Esophagus muscularis mucosa (tissue), 4 donors: ENCODE measurements at regions not wholly inside any gene's neighbourhood (a gene's known extent, or its start where the extent isn't known, plus 50 kb on each side); places are given as distances from the start of the nearest gene placed in this dataset.

Experiments used
- DNase-seq: peaks from one replicate; pipeline ENCODE4 v3.0.0-alpha.2; 2017; ENCODE audit errors: extremely low spot score
- H3K27ac ChIP-seq, 4 donors: fragments of 200-600 bp; sonication (generic); replicated peaks in 1 of 4; 1 replicate in 3 of 4; 2 replicates in 1 of 4; pipeline ENCODE4 v1.5.1; 2016 to 2019; ENCODE audit warnings: mild to moderate bottlenecking in 1 of 4
- H3K27me3 ChIP-seq, 4 donors: fragments of 200-600 bp; sonication (generic); one replicate each; pipeline versions ENCODE4 v1.5.1 to v1.6.0; 2016 to 2019
- H3K36me3 ChIP-seq, 4 donors: fragments of 200-600 bp; sonication (generic); one replicate each; pipeline ENCODE4 v1.5.1; 2016 to 2019
- H3K4me1 ChIP-seq, 4 donors: fragments of 200-600 bp; sonication (generic); one replicate each; pipeline ENCODE4 v1.5.1; 2016 to 2019
- H3K4me3 ChIP-seq, 4 donors: fragments of 200-600 bp; sonication (generic); 1 replicate in 2 of 4; 2 replicates in 2 of 4; pipeline ENCODE4 v1.5.1; 2016 to 2019; ENCODE audit warnings: mild to moderate bottlenecking in 4 of 4, moderate library complexity in 1 of 4
- H3K9me3 ChIP-seq, 4 donors: fragments of 200-600 bp; sonication (generic); 1 replicate in 3 of 4; 2 replicates in 1 of 4; pipeline ENCODE4 v1.5.1; 2016 to 2019
- EP300 ChIP-seq: sonication (generic); formaldehyde crosslinking; IDR thresholded peaks from one replicate; pipeline ENCODE4 v1.6.1; 2017; ENCODE audit warnings: antibody characterized with exemption
- POLR2A ChIP-seq: fragments of 450-650 bp; IDR thresholded peaks from one replicate; pipeline ENCODE4 v1.6.1; 2017; ENCODE audit warnings: antibody characterized with exemption, moderate library complexity, mild to moderate bottlenecking, low read depth
- POLR2AphosphoS5 ChIP-seq, 2 donors: sonication (generic); formaldehyde crosslinking; IDR thresholded peaks; one replicate each; pipeline ENCODE4 v1.6.1; 2017; ENCODE audit warnings: antibody characterized with exemption in 2 of 2
- WGBS: methylation state at CpG from one replicate; pipeline ENCODE4 v1.1.5; 2018; 5-methylcytosine and 5-hydroxymethylcytosine counted together
- intact Hi-C: fragments of 100-400 bp; cut with DNase I; formaldehyde crosslinking; loops from one replicate; pipeline ENCODE4 v1.15.1; 2023
- TF ChIP-seq, protein P1 (sequence below), 3 experiments: fragments of 200-600 bp in 2 of 3; fragments of 450-650 bp in 1 of 3; sonication (generic) in 2 of 3; IDR thresholded peaks; one replicate each; pipeline ENCODE4 v1.5.1; 2017 to 2019; ENCODE audit warnings: antibody characterized with exemption in 3 of 3, mild to moderate bottlenecking in 2 of 3, moderate library complexity in 1 of 3

DNA sequence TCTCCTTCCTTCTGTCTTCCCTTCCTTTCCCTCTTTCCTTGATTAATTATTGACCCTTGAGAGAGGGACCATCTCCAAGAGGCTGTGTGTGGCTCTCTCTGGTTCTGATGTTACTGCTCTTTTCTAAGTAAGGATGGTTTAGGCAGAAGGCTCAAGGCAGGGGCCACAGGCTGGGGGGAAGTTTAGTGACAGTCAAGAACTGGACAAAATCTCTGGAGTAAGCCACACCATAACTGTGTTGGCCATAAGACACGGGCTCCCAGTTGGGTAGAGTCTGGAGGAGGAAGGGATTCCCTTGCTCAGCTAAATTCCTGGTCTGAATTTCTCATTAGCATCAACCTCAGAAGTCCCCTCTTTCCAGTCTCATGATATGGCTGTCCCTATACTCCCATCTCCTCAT is 74.7 kb downstream of the BUD13 start:
- peaks cover 0 to 17% (median 0%) of the 10 kb centered on the region in 4 donors for H3K27me3 ChIP-seq
- no peaks in the 10 kb centered on the region for H3K36me3 ChIP-seq
- H3K9me3 ChIP-seq = no peaks in the 10 kb centered on the region
- no peak overlapping the region for H3K27ac ChIP-seq
- DNase-seq = peak; percentile 66
- TF ChIP-seq, protein P1, sequence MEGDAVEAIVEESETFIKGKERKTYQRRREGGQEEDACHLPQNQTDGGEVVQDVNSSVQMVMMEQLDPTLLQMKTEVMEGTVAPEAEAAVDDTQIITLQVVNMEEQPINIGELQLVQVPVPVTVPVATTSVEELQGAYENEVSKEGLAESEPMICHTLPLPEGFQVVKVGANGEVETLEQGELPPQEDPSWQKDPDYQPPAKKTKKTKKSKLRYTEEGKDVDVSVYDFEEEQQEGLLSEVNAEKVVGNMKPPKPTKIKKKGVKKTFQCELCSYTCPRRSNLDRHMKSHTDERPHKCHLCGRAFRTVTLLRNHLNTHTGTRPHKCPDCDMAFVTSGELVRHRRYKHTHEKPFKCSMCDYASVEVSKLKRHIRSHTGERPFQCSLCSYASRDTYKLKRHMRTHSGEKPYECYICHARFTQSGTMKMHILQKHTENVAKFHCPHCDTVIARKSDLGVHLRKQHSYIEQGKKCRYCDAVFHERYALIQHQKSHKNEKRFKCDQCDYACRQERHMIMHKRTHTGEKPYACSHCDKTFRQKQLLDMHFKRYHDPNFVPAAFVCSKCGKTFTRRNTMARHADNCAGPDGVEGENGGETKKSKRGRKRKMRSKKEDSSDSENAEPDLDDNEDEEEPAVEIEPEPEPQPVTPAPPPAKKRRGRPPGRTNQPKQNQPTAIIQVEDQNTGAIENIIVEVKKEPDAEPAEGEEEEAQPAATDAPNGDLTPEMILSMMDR (IDR thresholded peaks at IDR 0.05) = no peak
- TF ChIP-seq EP300 (no peak), POLR2A (no peak), POLR2AphosphoS5 (IDR thresholded peaks at IDR 0.05) (no peak)
- no peak overlapping the region for H3K4me3 ChIP-seq
- no peaks in the 10 kb centered on the region for H3K4me1 ChIP-seq
- intact Hi-C loops = loop anchor here (10.0 kb wide), 1 partner anchor 243 kb away; no protein-coding TSS in a partner anchor
- WGBS = 80% methylated on average over 1 of the region's 1 CpG

- no peaks in the 10 kb centered on the region for H3K36me3 ChIP-seq
- no peaks in the 10 kb centered on the region for H3K9me3 ChIP-seq
- no peaks in the 10 kb centered on the region for H3K4me1 ChIP-seq
- DNase-seq = peak; percentile 64
- intact Hi-C loops = loop anchor here (10.0 kb wide), 1 partner anchor 243 kb away; no protein-coding TSS in a partner anchor
- no peak overlapping the region for H3K4me3 ChIP-seq
- 71% methylated on average over 7 of the region's 7 CpGs for WGBS
- TF ChIP-seq EP300 (no peak), POLR2AphosphoS5 (IDR thresholded peaks at IDR 0.05) (no peak), POLR2A (no peak)
- TF ChIP-seq, protein P1 (IDR thresholded peaks at IDR 0.05) = no peak
- H3K27ac ChIP-seq = no peak overlapping the region
- peaks cover 0 to 20% (median 0%) of the 10 kb centered on the region in 4 donors for H3K27me3 ChIP-seq
Observed at GRCh38 chr11:116697639-116698038, 75.1 kb downstream of the BUD13 start.

- intact Hi-C loops = loop anchor here (10.0 kb wide), 1 partner anchor 242 kb away; no protein-coding TSS in a partner anchor
- Histone ChIP-seq H3K27ac (no peak overlapping the region), H3K36me3 (no peaks in the 10 kb centered on the region), H3K9me3 (no peaks in the 10 kb centered on the region), H3K4me1 (no peaks in the 10 kb centered on the region), H3K27me3 (peaks cover 0 to 26% (median 0%) of the 10 kb centered on the region in 4 donors), H3K4me3 (no peak overlapping the region)
- DNase-seq = peak; percentile 72
- TF ChIP-seq EP300 = no peak
- TF ChIP-seq, protein P1 (IDR thresholded peaks at IDR 0.05) = no peak
- TF ChIP-seq POLR2AphosphoS5 (IDR thresholded peaks at IDR 0.05) = no peak
- no peak for TF ChIP-seq POLR2A
- 90% methylated on average over 4 of the region's 4 CpGs for WGBS
Observed at GRCh38 chr11:116697011-116697410, 75.8 kb downstream of the BUD13 start.

DNA sequence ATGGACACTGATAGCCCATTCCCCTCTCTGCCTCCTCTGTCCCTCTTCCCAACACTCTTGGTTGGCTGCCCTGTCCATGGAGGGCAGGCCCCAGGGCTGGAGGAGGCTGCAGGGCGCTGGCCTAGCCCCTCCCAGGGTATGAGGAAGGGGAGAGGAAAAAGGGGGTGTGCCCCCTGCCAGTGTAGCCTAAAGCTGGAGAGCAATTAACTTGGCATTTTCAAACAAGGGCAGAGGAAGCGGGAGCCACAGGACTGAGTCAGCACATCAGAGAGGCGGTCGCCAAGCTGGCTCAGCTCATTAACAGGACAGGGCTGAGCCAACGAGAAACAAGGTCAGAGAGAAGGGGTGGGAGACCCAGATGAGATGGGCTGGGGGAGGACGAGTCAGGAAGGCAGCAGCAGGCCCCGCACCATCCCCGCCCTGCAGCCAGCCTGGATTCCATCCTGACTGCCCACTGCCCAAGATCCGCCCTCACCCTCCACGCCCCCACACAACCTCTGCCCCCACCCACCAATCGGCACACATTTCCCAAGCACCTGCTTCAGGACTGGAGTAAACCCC is 76.3 kb downstream of the BUD13 start:
- TF ChIP-seq EP300 (no peak), POLR2AphosphoS5 (IDR thresholded peaks at IDR 0.05) (no peak), POLR2A (no peak)
- TF ChIP-seq, protein P1 (IDR thresholded peaks at IDR 0.05) = no peak
- Histone ChIP-seq H3K27me3 (peaks cover 0 to 29% (median 0%) of the 10 kb centered on the region in 4 donors), H3K36me3 (no peaks in the 10 kb centered on the region), H3K4me3 (no peak overlapping the region), H3K27ac (no peak overlapping the region), H3K4me1 (no peaks in the 10 kb centered on the region), H3K9me3 (no peaks in the 10 kb centered on the region)
- WGBS = 69% methylated on average over 11 of the region's 11 CpGs
- intact Hi-C loops = loop anchor here (10.0 kb wide), 1 partner anchor 242 kb away; no protein-coding TSS in a partner anchor
- DNase-seq = peak; percentile 90
